HG03060 (cell line): ENCODE measurements at regions not wholly inside any gene's neighbourhood (a gene's known extent, or its start where the extent isn't known, plus 50 kb on each side); places are given as distances from the start of the nearest gene placed in this dataset.
"Not testable (repeated sequence)": the region's sequence is repeated elsewhere in the genome, so short reads cannot be mapped to it uniquely, and the experiment has no call there.

Source experiments
- ATAC-seq: cut with Tn5 transposase; IDR thresholded peaks from one replicate; pipeline ENCODE4 v1.9.1; 2021; ENCODE audit warnings: low read depth, moderate number of reproducible peaks; ENCODE audit not compliant: unreplicated experiment

DNA sequence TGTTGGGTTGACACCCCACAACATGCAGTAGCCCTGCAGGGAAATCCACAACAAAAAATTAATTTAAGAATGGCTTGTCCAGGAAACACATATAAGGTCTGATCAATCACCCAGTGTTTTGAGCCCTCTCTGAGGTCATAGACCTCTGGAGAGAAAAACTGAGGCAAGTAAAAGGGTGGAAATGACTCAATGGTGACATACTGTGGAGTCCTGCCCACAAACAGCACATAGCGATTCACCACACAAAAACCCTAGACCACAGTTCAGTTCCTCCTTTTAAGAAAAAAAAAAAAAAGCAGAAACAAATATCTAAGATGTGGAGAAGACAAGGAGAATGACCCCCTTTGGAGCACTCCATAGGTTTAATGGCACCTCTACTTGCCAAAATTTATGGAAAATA, 2691.0 kb downstream of the PCDH7 start:
- ATAC-seq, result no peak

DNA sequence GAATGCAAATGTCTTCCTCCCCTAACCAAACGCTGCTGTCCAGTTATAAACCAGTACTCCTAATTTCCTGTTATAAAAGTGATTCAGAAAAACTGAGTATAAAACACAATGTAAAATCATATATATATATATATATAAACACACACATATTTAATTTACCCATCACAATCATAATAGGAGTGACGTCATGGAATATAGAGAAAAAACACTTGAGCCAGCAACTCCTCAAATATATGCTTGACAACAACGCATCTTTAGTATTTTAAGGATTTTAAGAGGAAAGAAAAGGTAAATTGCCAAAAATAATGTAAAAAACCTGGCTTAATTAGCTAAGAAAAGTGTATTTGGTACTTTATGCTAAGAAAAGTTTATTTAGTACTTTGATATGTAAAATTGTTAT, 2701.7 kb downstream of the PCDH7 start:
- ATAC-seq, result no peak

DNA sequence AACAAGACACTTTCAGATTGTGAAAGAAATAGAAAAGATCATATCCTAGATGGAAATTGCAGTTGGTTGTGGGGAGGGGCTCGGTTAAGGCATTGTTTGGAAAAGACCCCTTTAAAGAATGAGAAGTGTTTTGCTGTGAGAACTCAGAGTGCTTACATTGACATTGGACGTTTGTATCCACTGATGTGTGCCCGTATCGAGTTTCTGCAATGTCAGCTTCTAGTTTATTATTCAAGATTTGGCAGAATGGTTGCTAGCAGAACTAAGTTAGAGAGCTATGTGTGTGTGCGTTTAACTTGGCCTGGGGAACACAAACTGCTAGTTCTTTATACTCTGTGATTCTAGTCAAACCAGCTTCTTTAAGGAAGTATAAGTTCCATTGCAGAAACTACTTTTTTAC, 2702.5 kb downstream of the PCDH7 start:
- no peak for ATAC-seq

DNA sequence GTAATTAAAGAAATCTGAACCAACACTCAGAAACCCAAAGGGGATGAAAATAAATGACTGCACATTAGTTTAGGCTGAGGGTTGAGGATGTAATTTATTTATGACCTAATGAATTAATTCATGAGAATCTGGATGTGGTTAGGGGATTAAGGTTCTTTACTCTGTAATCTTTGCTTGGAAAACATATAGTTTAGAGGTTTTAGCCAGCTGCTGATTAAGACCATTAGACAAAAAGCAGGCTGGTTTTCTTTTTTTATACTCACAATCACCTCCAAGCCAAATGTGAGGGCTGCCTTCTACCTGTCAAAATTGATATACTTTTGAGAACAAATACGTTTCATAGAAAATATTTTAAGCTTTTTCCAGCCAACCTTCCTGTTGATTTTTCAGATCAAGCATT, 2705.8 kb downstream of the PCDH7 start:
- no peak for ATAC-seq

DNA sequence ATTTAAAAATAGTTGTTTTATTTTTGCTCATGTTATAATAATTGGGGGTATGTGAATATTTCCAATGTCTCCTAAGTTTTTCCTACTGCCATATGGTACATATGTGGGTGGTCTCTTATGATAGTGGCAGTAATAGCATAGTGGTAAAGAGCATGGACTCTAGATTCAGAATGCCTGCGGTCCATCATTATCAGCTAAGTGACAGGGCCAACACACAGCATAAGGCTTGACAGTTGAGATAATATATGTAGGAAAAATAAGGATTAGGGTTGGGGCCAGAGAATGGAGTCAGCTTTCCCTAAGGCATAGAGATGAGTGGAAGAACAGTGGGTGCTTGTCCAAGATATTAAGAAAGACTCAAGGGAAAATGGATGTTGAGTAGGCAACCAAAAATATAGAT, 2707.5 kb downstream of the PCDH7 start:
- ATAC-seq, result no peak

DNA sequence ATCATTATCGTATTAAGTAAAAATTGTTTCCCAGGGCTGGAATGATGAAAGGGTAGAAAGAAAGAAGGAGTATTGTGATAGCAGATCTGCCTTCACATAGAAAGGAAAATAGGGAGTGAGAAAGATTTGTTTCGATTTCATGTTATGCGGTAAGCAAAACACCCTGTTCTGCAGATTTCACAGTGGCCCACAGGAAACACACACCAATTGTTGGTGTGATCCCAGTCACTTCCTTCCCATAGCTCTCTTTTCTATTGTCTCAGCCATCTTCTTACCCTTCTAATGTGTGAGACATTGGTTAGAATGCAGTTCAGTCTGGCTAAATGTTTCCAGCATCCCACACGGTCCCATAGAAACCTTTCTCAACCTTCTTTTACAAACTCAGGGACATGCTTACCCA, 2709.8 kb downstream of the PCDH7 start:
- ATAC-seq, result no peak

DNA sequence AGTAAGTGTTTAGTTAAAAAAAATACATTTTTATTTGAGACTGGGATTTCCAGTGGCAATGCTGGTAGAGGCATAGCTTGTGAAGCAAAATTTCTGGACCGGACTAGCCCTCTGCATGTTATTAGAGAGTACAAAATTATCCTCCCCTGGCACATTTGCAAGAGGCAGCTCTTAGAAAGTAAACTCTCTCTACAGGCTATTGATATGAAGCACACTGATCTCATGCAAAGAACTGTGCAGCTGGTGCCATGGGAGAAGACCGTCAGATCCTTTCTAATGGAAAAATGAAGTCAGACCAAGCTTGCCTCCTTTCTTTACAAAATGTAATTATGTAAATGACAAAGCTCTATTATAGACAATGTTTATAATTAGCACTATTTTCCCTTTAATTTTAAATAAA, 2717.2 kb downstream of the PCDH7 start:
- ATAC-seq, result no peak

DNA sequence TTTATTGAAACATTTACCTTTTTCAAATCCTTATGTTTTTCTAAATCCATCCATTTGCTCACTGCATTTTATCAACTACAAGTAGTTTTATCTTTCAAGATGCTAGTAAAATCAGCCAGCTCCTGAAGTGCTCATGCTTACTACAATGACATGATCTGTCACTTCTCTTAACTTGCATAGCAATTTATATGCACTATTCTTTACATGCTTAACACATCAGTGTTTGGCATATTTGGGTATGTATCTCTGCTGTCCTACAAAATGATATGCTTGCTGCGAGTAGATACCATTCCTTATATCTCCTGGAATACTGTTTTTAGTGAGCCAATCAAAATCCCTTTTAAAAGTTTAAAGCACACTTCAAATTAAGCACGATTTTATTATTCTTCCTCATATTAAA, 2726.8 kb downstream of the PCDH7 start:
- no peak for ATAC-seq

DNA sequence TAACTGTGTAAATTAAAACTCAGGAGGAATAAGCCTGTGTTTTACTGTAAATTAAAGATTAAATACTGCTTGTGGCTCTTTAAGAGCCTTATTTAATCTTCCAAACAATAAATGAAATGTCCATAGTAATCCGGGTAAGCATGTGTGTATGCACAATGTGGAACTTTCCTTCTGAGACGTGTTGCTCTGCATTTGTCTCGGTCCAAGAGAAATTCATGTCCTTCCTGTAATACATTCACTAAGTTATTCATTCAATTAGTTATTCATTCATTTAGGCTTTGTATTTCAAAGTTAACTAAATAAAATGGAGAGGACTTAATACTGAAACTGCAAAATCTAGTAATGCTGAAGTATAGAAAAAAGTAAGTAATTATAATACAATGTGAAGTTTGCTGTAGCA, 2728.8 kb downstream of the PCDH7 start:
- no peak for ATAC-seq

DNA sequence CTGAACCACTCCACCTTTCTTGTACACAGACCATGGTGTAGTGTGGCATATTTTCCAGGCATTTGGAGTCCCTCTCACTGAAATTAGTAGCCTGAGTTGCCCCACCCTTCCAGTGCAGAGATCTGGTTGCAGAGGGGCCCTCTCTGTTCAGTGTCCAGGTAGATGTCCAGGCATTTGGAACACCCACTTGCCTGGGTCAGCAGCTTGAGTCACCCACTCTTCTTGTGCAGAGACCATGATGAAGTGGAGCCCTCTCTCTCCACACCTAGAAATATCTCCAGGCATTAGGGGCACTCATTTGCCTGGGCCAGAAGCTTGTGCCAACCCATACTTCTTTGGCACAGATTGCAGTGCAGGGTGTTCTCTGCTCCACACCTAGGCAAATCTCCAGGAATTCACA, 2733.3 kb downstream of the PCDH7 start:
- ATAC-seq, result no peak

DNA sequence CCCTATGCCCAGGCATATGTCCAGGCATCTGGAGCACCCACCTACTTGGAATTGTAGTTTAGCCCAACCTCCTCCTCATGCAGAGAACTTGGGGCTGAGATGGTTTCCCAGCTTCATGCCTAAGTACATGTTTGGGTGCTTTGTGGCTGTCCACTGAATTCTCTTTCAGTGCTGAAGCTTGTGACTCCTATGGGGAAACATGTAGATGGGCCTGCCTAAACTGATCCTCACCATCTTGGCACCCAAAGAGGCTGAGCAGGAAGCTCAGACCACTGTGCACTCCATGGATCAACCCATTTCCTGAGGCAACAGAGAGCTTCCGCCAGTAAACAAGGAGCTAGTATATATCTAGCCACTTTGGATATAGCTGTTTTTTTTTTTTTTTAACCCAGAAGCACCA, 2733.7 kb downstream of the PCDH7 start:
- ATAC-seq, result no peak

DNA sequence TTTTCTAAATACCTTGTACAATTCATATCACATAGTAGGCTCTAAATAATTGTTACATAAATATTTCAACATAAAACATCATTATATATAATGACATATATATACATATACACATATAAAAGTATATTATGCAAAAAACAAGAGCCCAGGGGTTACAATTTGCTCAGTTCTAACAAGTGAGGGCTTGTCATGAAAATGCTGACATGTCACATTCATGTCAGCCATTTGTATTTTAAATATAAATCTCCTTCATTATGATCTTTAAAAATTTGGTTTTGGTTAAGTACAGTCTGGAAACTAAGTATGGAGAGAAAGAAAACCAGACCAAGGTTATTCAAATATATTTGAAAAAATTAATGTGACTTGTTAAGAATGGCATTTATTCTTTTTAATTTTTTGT, 2745.4 kb downstream of the PCDH7 start:
- no peak for ATAC-seq

DNA sequence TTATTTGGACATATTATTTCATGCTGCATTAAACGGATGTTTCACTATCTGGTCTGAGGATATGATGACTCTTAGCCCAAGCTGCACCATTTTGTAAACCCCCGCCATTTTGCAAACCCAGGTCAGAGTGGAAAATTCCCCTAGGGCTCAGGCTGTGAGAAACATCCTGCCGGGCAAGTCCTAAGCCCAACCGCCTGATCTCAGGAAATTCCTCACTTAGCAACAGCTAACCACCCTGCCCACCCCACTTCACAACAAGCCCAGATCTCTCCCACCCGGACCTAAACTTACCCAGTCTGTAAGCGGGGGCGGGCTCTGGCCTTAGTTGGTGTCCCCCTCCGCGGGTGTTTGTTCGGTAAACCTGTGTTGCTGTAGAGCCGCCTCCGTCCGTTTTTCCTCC, 2747.1 kb downstream of the PCDH7 start:
- ATAC-seq, result no peak

DNA sequence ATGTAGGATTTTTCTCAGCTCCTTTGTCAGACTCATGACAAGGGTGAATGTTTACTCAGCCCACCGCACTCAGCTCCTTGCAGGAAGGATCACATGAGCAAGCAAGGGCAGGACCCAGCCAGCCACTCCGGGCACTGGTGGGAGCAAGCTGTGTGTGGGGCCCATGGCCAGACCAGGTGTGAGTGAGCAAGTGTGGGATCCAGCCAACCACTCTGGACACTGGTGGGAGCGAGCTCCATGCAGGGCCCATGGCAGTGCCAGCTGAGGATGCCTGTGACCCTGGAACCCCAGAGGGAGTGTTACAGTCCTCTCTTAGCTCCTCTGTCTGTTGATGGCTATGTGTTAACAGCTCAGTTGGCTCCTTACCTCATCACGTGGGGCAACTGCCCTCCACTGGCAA, 2750.6 kb downstream of the PCDH7 start:
- ATAC-seq, result no peak

DNA sequence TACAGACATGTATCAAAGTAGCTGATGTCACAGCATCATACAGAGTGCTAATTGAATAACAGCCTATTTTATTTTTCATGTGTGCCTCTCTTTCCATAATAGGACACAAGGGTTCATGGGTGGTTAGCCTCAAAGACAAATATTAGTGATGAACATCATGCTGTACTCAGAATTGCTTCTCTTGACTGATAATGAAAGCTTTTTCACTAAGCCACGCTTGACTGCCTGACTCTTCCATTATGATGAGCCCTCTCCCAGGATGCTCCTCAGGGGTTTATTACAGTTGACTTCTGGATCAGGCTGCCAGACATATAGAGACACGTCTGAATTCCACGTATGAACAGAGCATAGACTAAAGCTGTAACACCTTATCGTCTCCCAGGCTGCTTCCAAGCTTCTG, 2757.5 kb downstream of the PCDH7 start:
- ATAC-seq, result no peak

DNA sequence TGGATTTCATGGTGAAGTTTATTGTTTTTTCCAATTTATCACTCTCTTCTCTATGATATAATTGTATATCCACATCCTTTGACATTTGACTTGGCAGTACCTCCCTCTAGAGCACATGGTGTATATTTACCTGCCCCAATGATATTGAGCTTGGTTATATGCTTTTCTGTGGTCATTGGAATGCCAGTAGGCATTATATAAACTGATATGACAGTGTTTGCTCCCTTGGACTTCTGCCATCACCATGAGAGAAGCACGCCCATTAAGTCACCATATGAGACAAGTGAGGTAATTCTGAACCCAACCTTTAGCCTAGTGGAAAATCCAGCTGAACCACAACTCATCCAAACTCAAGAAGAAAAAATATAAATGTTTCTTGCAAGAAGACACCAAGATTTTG, 2761.5 kb downstream of the ARAP2 start:
- ATAC-seq, result no peak

DNA sequence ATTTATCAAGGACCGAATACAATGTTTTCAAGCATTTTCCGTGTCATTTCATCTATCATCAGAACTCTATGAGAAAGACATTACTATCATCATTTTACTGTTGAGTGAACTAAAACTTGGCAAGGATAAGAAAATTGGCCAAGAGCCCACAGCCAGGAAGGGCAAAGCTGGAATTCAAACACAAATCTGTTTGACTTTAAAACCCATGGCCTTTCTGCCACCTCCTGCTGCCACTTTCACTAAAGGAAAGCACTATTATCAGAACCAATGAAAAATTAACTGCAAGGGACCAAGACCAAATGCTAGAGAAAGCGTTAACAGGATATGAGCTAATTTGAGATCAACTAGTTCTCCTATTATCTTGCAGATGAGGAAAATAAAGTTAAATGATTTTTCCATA, 2759.2 kb downstream of the ARAP2 start:
- no peak for ATAC-seq

DNA sequence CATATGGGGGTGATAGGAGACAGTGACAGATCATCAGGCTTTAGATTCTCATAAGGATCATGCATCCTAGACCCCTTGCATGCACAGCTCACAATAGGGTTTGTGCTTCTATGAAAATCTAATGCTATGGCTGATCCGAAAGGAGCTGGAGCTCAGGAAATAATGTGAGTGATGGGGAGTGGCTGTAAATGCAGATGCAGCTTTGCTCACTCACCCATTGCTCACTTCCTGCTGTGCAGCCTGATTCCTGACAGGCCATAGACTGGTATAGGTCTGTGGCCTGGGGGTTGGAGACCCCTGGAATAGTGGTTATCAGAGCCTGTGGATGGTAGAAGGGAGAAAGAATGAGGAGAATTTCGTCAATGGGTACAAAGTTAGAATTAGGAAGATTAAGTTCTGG, 2751.1 kb downstream of the ARAP2 start:
- ATAC-seq, result no peak

DNA sequence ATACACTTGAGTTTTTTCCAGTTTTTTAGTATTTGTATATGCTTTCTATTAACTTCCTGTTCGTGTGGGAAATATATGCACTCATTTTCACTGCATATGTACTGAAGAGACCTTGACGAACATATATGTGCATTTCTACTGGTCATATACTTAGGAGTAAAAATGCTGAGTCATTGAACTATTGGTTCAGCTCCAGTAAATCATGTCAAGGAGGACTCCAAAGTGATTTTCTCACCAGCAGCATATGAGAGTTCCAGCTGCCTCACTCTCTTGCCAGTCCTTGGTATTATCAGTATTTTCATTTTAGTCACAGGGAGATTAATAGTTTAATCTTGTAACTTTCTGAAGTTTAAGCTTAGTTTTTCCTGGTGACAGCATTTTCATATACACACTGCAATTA, 2750.2 kb downstream of the ARAP2 start:
- ATAC-seq, result no peak

DNA sequence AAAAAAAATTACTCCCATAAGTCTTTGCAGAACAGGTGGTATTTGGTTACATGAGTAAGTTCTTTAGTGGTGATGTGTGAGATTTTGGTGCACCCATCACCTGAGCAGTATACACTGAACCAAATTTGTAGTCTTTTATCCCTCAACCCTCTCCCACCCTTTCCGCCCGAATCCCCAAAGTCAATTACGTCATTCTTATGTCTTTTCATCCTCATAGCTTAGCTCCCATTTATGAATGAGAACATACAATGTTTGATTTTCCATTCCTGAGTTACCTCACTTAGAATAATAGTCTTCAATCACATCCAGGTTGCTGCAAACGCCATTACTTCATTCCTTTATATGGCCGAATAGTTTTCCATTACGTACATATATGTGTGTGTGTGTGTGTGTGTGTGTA, 2742.7 kb downstream of the ARAP2 start:
- not testable (repeated sequence) for ATAC-seq

DNA sequence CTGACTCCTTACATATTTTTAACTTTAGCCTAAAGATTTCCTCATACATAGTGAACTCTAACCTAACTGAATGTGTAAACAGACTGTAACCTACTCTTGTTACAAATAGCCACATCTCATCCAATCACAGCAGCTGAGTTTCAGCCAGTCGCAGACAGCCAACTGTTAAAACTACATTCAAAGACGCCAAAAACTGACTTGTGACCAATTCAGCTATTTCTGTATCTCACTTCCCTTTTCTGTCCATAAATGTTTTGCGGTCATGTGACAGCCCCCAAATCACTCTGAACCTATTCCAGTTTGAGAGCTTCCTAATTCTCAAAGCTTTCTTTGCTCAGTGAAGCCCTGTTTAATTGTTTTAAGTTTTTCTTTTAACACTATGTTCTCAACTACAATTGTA, 2731.9 kb downstream of the ARAP2 start:
- ATAC-seq, result no peak

DNA sequence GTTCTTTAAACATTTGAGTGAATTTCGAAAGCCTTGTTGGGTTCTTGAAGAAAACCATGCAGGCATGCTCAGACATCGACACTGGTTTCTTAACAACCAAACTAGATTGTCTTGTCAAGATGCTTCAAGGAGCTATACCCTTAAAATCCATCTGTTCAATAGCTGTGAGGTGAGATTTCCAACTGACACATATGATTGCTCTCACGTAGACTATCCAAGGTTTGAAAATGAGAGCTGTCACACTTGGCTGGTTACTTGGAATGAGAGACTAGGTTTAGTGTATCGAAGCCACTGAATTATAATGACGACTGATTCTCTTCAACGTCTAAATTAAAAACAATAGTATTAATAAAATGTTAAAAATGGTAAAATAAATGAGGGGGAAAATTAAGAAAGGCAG, 2725.5 kb downstream of the ARAP2 start:
- ATAC-seq, result no peak

DNA sequence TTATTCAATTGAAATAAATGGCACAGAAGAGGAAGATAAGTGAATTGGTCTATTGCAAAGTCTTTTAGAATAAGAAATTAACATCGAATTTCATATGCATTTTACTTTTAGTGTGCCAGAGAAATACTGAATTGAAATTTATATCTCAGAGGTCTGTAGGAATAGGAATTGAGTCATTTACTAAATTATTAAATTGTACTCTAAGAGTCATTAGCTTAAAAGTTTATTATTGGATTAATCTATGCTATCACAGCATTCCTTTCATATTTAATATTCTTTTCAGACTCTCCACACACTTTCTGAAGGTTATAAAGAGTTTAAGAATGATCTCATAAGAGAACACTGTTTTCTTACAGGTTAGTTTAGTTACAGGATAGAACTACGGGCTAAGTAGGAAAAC, 2711.5 kb downstream of the ARAP2 start:
- no peak for ATAC-seq

DNA sequence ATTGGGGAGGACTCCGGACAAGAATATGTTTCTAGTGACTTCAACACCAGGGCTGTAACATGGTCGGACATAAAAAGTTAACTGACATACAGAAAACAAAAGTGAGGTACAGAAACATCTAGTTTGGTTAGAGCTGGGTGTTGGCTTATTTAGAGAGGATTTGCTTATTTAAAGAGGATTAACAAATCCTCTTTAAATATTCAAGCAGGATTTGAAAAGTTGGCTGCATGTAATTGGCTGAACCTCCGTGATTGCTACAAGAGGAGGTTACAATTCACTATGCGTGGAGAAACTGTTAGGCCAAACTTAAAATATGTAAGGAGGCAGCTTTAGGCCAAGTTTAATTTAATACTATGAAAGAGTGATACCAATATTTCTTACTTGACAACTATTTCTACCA, 2707.4 kb downstream of the ARAP2 start:
- no peak for ATAC-seq
